ENCODE measurements at regions not wholly inside any gene's neighbourhood (a gene's known extent, or its start where the extent isn't known, plus 50 kb on each side); places are given as distances from the start of the nearest gene placed in this dataset.

GRCh38 chr10:52442576-52442975, 128.5 kb downstream of the DKK1 start:
- no peak for TF ChIP-seq POLR2A (IDR thresholded peaks at IDR 0.05)
- no peak for TF ChIP-seq CTCF (IDR thresholded peaks at IDR 0.05 in 4 of 5, conservative IDR thresholded peaks at IDR 0.05 in 1 of 5)
